SK-N-SH treated with all-trans-retinoic acid at 6 μM for 48 hours (cell line): ENCODE measurements at regions not wholly inside any gene's neighbourhood (a gene's known extent, or its start where the extent isn't known, plus 50 kb on each side); places are given as distances from the start of the nearest gene placed in this dataset.

Experiments
- BACH2 ChIP-seq: fragments of 250-450 bp; sonication (Bioruptor Pico); IDR thresholded peaks from 2 replicates; pipeline ENCODE4 v1.9.0; 2021; ENCODE audit warnings: mild to moderate bottlenecking, borderline replicate concordance
- CSDC2 ChIP-seq: fragments of 250-450 bp; sonication (Bioruptor Pico); IDR thresholded peaks from 2 replicates; pipeline ENCODE4 v1.5.0; 2020; ENCODE audit warnings: mild to moderate bottlenecking, moderate library complexity
- CSRNP3 ChIP-seq: fragments of 250-450 bp; sonication (Bioruptor Pico); IDR thresholded peaks from 2 replicates; pipeline ENCODE4 v1.5.1; 2021; ENCODE audit warnings: mild to moderate bottlenecking, moderate library complexity
- POU6F1 ChIP-seq: fragments of 250-450 bp; sonication (Bioruptor Pico); IDR thresholded peaks from 2 replicates; pipeline ENCODE4 v1.8.0; 2021; ENCODE audit warnings: low read depth, mild to moderate bottlenecking, moderate library complexity, borderline replicate concordance
- RARB ChIP-seq: fragments of 250-450 bp; sonication (Bioruptor Pico); IDR thresholded peaks from 2 replicates; pipeline ENCODE4 v1.8.0; 2021; ENCODE audit warnings: mild to moderate bottlenecking, moderate library complexity
- SNAI2 ChIP-seq: fragments of 250-450 bp; sonication (Bioruptor Pico); IDR thresholded peaks from 2 replicates; pipeline ENCODE4 v1.5.0; 2020; ENCODE audit warnings: mild to moderate bottlenecking, moderate library complexity
- TOX ChIP-seq: fragments of 250-450 bp; sonication (Bioruptor Pico); IDR thresholded peaks from 2 replicates; pipeline ENCODE4 v1.8.0; 2021; ENCODE audit warnings: mild to moderate bottlenecking, moderate library complexity, borderline replicate concordance
- ZFP3 ChIP-seq: fragments of 250-450 bp; sonication (Bioruptor Pico); IDR thresholded peaks from 2 replicates; pipeline ENCODE4 v1.5.0; 2020; ENCODE audit warnings: mild to moderate bottlenecking, moderate library complexity
- ZFP30 ChIP-seq: fragments of 450-650 bp; formaldehyde crosslinking; IDR thresholded peaks from 2 replicates; pipeline ENCODE4 v1.5.0; 2022; ENCODE audit warnings: mild to moderate bottlenecking, moderate library complexity
- ZNF8 ChIP-seq: fragments of 450-650 bp; formaldehyde crosslinking; IDR thresholded peaks from 2 replicates; pipeline ENCODE4 v1.5.0; 2020; ENCODE audit warnings: mild to moderate bottlenecking, moderate library complexity

GRCh38 chr11:45739866-45740265 lies 65.1 kb upstream of the SLC35C1 start:
- TF ChIP-seq POU6F1 (CRISPR knock-in tag) (no peak), ZFP30 (no peak), ZFP3 (CRISPR knock-in tag) (no peak), CSDC2 (CRISPR knock-in tag) (no peak), BACH2 (no peak), RARB (no peak), TOX (CRISPR knock-in tag) (no peak), ZNF8 (CRISPR knock-in tag) (no peak), SNAI2 (CRISPR knock-in tag) (no peak), CSRNP3 (CRISPR knock-in tag) (no peak)
